Dermis blood vessel endothelial cell (primary cell): ENCODE measurements at regions not wholly inside any gene's neighbourhood (a gene's known extent, or its start where the extent isn't known, plus 50 kb on each side); places are given as distances from the start of the nearest gene placed in this dataset.
"Not testable (repeated sequence)": the region's sequence is repeated elsewhere in the genome, so short reads cannot be mapped to it uniquely, and the experiment has no call there.

Source experiments
- DNase-seq: peaks from one replicate; pipeline ENCODE4 v3.0.0; 2010

- DNase-seq, result no peak
Measured at GRCh38 chr7:65317372-65317771, 56.3 kb upstream of the ZNF92 start.

GRCh38 chr7:65310761-65311160 lies 62.9 kb upstream of the ZNF92 start:
- DNase-seq, result no peak

GRCh38 chr7:65308300-65308678 lies 65.4 kb upstream of the ZNF92 start:
- no peak for DNase-seq

GRCh38 chr7:65307651-65308299 lies 65.9 kb upstream of the ZNF92 start:
- peak; percentile 84 for DNase-seq

- no peak for DNase-seq
Measured at GRCh38 chr7:65304175-65304574, 69.5 kb upstream of the ZNF92 start.

GRCh38 chr7:65302883-65303282 lies 70.8 kb upstream of the ZNF92 start:
- DNase-seq, result no peak

- DNase-seq, result no peak
Measured at GRCh38 chr7:65301007-65301406, 72.6 kb upstream of the ZNF92 start.

GRCh38 chr7:65295409-65295808 lies 78.2 kb upstream of the ZNF92 start:
- no peak for DNase-seq

- not testable (repeated sequence) for DNase-seq
Measured at GRCh38 chr7:65290340-65290739, 83.3 kb upstream of the ZNF92 start.

GRCh38 chr7:65287023-65287422 lies 86.6 kb upstream of the ZNF92 start:
- no peak for DNase-seq

GRCh38 chr7:65285906-65286864 lies 87.5 kb upstream of the ZNF92 start:
- DNase-seq, result no peak

- DNase-seq, result not testable (repeated sequence)
Measured at GRCh38 chr7:65285241-65285640, 88.4 kb upstream of the ZNF92 start.

- DNase-seq, result no peak
Measured at GRCh38 chr7:65279795-65280194, 93.9 kb upstream of the ZNF92 start.

GRCh38 chr7:65276822-65277221 lies 96.8 kb upstream of the ZNF92 start:
- DNase-seq, result no peak

GRCh38 chr7:65271502-65271901 lies 102.2 kb upstream of the ZNF92 start:
- DNase-seq, result not testable (repeated sequence)

- DNase-seq, result peak; percentile 81
Measured at GRCh38 chr7:65269150-65269856, 104.4 kb upstream of the ZNF92 start.

GRCh38 chr7:65268782-65269149 lies 104.9 kb upstream of the ZNF92 start:
- DNase-seq, result no peak

GRCh38 chr7:65265933-65266519 lies 107.6 kb upstream of the ZNF92 start:
- no peak for DNase-seq

- DNase-seq, result no peak
Measured at GRCh38 chr7:65264258-65264657, 109.4 kb upstream of the ZNF92 start.

- not testable (repeated sequence) for DNase-seq
Measured at GRCh38 chr7:65260673-65261072, 113.0 kb upstream of the ZNF92 start.

GRCh38 chr7:65259864-65260525 lies 113.7 kb upstream of the ZNF92 start:
- DNase-seq, result not testable (repeated sequence)

- DNase-seq, result no peak
Measured at GRCh38 chr7:65254061-65254460, 119.6 kb upstream of the ZNF92 start.
